ENCODE measurements at regions not wholly inside any gene's neighbourhood (a gene's known extent, or its start where the extent isn't known, plus 50 kb on each side); places are given as distances from the start of the nearest gene placed in this dataset.

DNA sequence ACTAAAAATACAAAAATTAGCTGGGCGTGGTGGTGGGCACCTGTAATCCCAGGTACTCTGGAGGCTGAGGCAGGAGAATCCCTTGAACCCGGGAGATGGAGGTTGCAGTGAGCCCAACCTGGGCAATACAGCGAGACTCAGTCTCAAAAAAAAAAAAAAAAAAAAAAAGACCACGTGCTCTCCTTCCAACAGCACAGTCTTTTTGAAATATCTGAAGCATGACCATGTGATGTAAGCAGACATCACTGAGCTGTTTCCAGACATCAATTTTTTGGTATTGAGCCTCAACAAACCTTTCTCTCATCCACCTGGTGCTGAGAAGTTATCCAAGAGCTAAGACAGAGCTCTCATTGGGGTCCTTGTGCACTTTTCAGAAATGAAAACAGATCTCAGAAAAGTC is 249.2 kb downstream of the FOXA2 start:
- TF ChIP-seq, protein P1, sequence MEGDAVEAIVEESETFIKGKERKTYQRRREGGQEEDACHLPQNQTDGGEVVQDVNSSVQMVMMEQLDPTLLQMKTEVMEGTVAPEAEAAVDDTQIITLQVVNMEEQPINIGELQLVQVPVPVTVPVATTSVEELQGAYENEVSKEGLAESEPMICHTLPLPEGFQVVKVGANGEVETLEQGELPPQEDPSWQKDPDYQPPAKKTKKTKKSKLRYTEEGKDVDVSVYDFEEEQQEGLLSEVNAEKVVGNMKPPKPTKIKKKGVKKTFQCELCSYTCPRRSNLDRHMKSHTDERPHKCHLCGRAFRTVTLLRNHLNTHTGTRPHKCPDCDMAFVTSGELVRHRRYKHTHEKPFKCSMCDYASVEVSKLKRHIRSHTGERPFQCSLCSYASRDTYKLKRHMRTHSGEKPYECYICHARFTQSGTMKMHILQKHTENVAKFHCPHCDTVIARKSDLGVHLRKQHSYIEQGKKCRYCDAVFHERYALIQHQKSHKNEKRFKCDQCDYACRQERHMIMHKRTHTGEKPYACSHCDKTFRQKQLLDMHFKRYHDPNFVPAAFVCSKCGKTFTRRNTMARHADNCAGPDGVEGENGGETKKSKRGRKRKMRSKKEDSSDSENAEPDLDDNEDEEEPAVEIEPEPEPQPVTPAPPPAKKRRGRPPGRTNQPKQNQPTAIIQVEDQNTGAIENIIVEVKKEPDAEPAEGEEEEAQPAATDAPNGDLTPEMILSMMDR (IDR thresholded peaks at IDR 0.05; ENCODE audit: control extremely low read depth in 1 of 3, insufficient read depth in 1 of 3, low read depth in 1 of 3, low read length in 3 of 3): no peak
- no peak for TF ChIP-seq CEBPB (IDR thresholded peaks at IDR 0.05; ENCODE audit: low read depth, low read length)

Data from H1 (cell line).